A549 (cell line): ENCODE measurements at regions not wholly inside any gene's neighbourhood (a gene's known extent, or its start where the extent isn't known, plus 50 kb on each side); places are given as distances from the start of the nearest gene placed in this dataset.
"Not testable (repeated sequence)": the region's sequence is repeated elsewhere in the genome, so short reads cannot be mapped to it uniquely, and the experiment has no call there.

Experiments
- ATAC-seq, 2 experiments: fragments of 200-7000 bp in 1 of 2; fragments of >200 bp in 1 of 2; cut with Nextera tagmentation in 1 of 2; cut with Tn5 transposase in 1 of 2; 3 replicates each; pipeline versions ENCODE4 v1.8.0 to v1.9.1; 2018 to 2020; ENCODE audit warnings: mild to moderate bottlenecking in 1 of 2, moderate library complexity in 1 of 2
- CTCF ChIA-PET: fragments of 300-600 bp; sonication (Branson Sonifier 250); formaldehyde crosslinking; extraction: SDS; loops from one replicate; lab custom pipeline; 2021; ENCODE audit warnings: antibody characterized with exemption, inconsistent platforms; lab: Yijun Ruan, JAX
- POLR2A ChIA-PET: fragments of 350-600 bp; formaldehyde crosslinking; extraction: SDS; loops from one replicate; lab custom pipeline; 2021; ENCODE audit warnings: antibody characterized with exemption, inconsistent platforms; lab: Yijun Ruan, JAX
- DNase-seq, 2 experiments: peaks; one replicate each; pipeline versions ENCODE4 v3.0.0 to v3.0.0-alpha.2; 2011 to 2016; ENCODE audit warnings: low read depth in 1 of 2, low spot score in 1 of 2
- FAIRE-seq: peaks from 2 replicates; lab custom pipeline; 2011; peaks lifted over from hg19 to GRCh38; lab: Jason Lieb, UNC
- H3K27ac ChIP-seq, 2 experiments: fragments of >200 bp; sonication (Bioruptor Twin); formaldehyde crosslinking; 3 replicates each; pipeline ENCODE4 v1.5.1; 2016 to 2017
- H3K4me1 ChIP-seq: fragments of >200 bp; sonication (Bioruptor Twin); formaldehyde crosslinking; 3 replicates; pipeline ENCODE4 v1.6.1; 2016
- H3K4me2 ChIP-seq: fragments of >200 bp; sonication (Bioruptor Twin); formaldehyde crosslinking; 3 replicates; pipeline ENCODE4 v1.6.1; 2016
- H3K4me3 ChIP-seq: fragments of >200 bp; sonication (Bioruptor Twin); formaldehyde crosslinking; 3 replicates; pipeline ENCODE4 v1.5.1; 2016
- H3K9me3 ChIP-seq: fragments of >200 bp; sonication (Bioruptor Twin); formaldehyde crosslinking; 3 replicates; pipeline ENCODE4 v1.6.1; 2016
- CBX8 ChIP-seq: fragments of 200-600 bp; sonication (generic); IDR thresholded peaks from 2 replicates; pipeline ENCODE4 v1.6.1; 2016
- EHMT2 ChIP-seq: fragments of 200-600 bp; sonication (generic); IDR thresholded peaks from 2 replicates; pipeline ENCODE4 v1.6.1; 2016; ENCODE audit warnings: antibody characterized with exemption, low read depth, mild to moderate bottlenecking, moderate library complexity
- ELK1 ChIP-seq: fragments of 150-350 bp; IDR thresholded peaks from 2 replicates; pipeline ENCODE4 v1.6.1; 2014; ENCODE audit warnings: low read depth, mild to moderate bottlenecking, low read length
- ESRRA ChIP-seq: fragments of 150-350 bp; IDR thresholded peaks from 2 replicates; pipeline ENCODE4 v1.6.1; 2014; ENCODE audit warnings: mild to moderate bottlenecking, low read length, borderline replicate concordance
- FOSB ChIP-seq: fragments of 250-450 bp; sonication (Bioruptor Pico); IDR thresholded peaks from 2 replicates; pipeline ENCODE4 v1.5.0; 2020; ENCODE audit warnings: mild to moderate bottlenecking, moderate library complexity
- HEYL ChIP-seq: fragments of 250-450 bp; sonication (Bioruptor Pico); IDR thresholded peaks from 2 replicates; pipeline ENCODE4 v1.8.0; 2021; ENCODE audit warnings: mild to moderate bottlenecking, moderate library complexity
- KDM5A ChIP-seq: fragments of 200-600 bp; sonication (generic); IDR thresholded peaks from 2 replicates; pipeline ENCODE4 v1.6.1; 2016; ENCODE audit warnings: antibody characterized with exemption, mild to moderate bottlenecking
- PBX3 ChIP-seq: IDR thresholded peaks from 2 replicates; pipeline ENCODE4 v1.6.1; 2012
- POLR2A ChIP-seq: IDR thresholded peaks from 2 replicates; pipeline ENCODE4 v1.6.1; 2012; ENCODE audit warnings: mild to moderate bottlenecking, low read length
- RAD21 ChIP-seq, 2 experiments: fragments of >200 bp in 1 of 2; sonication (Bioruptor Twin) in 1 of 2; formaldehyde crosslinking in 1 of 2; IDR thresholded peaks in 1 of 2; conservative IDR thresholded peaks in 1 of 2; 2 replicates in 1 of 2; 3 replicates in 1 of 2; pipeline ENCODE4 v1.6.1; 2012 to 2018; ENCODE audit warnings: inconsistent platforms in 1 of 2
- RFX5 ChIP-seq: fragments of 450-650 bp; IDR thresholded peaks from 2 replicates; pipeline ENCODE4 v1.7.1; 2014; ENCODE audit warnings: antibody characterized with exemption, mild to moderate bottlenecking, moderate library complexity
- SMC3 ChIP-seq: fragments of >200 bp; sonication (Bioruptor Twin); formaldehyde crosslinking; IDR thresholded peaks from 3 replicates; pipeline ENCODE4 v1.6.1; 2018; ENCODE audit warnings: inconsistent platforms
- ZC3H11A ChIP-seq: fragments of 450-650 bp; IDR thresholded peaks from 2 replicates; pipeline ENCODE4 v1.6.1; 2014; ENCODE audit warnings: antibody characterized with exemption, mild to moderate bottlenecking
- ZNF302 ChIP-seq: fragments of 250-450 bp; sonication (Bioruptor Pico); IDR thresholded peaks from 2 replicates; pipeline ENCODE4 v1.9.0; 2021; ENCODE audit warnings: inconsistent platforms, mild to moderate bottlenecking, moderate library complexity
- ZSCAN20 ChIP-seq: fragments of 250-450 bp; sonication (Bioruptor Pico); IDR thresholded peaks from 2 replicates; pipeline ENCODE4 v1.8.0; 2022; ENCODE audit warnings: mild to moderate bottlenecking, moderate library complexity
- WGBS: methylation state at CpG from one replicate; pipeline ENCODE4 v1.1.6; 2017; ENCODE audit errors: missing lambda C conversion rate; 5-methylcytosine and 5-hydroxymethylcytosine counted together
- TF ChIP-seq, protein P1 (sequence below): IDR thresholded peaks from 2 replicates; pipeline ENCODE4 v1.6.1; 2012; ENCODE audit warnings: low read depth, borderline replicate concordance
- TF ChIP-seq, protein P2 (sequence below): IDR thresholded peaks from 2 replicates; pipeline ENCODE4 v1.6.1; 2012

DNA sequence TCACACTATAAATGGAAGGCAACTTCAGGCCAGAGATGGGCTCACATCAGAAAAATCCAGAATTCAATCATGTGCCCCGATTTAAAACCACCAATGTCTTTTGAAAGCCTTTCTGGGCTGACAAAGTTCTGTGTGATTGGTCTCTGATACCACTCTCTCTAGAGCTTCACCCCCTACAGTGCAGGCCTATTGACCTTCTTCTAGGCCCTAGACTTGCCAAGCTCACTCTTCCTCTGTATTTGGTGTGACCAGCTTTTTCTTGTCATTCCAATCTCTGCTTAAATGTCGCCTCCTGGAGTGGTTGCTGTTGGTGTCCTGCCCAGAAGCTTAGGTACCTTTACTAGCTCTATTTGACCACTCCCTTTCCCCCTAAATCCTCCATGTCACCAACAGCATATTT is 78.7 kb downstream of the GCNT4 start:
- Histone ChIP-seq H3K27ac (no peak overlapping the region), H3K4me3 (no peak overlapping the region), H3K4me2 (no peak overlapping the region), H3K9me3 (peaks cover 4% of the 10 kb centered on the region; the same call in 1 of the 3 replicates), H3K4me1 (no peaks in the 10 kb centered on the region)
- ChIA-PET CTCF (no interaction called here), POLR2A (no interaction called here)
- no peak for FAIRE-seq
- 44% methylated on average over 2 of the region's 2 CpGs for WGBS
- no peak for TF ChIP-seq KDM5A
- no peak for TF ChIP-seq ZC3H11A
- no peak for TF ChIP-seq POLR2A
- TF ChIP-seq, protein P1, sequence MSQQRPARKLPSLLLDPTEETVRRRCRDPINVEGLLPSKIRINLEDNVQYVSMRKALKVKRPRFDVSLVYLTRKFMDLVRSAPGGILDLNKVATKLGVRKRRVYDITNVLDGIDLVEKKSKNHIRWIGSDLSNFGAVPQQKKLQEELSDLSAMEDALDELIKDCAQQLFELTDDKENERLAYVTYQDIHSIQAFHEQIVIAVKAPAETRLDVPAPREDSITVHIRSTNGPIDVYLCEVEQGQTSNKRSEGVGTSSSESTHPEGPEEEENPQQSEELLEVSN = no peak
- no peak for TF ChIP-seq FOSB
- TF ChIP-seq PBX3 = no peak
- no peak for TF ChIP-seq RAD21 (conservative IDR thresholded peaks at IDR 0.05 in 1 of 2, IDR thresholded peaks at IDR 0.05 in 1 of 2)
- no peak for TF ChIP-seq EHMT2
- TF ChIP-seq ESRRA = no peak
- no peak for DNase-seq
- no peak for ATAC-seq

DNA sequence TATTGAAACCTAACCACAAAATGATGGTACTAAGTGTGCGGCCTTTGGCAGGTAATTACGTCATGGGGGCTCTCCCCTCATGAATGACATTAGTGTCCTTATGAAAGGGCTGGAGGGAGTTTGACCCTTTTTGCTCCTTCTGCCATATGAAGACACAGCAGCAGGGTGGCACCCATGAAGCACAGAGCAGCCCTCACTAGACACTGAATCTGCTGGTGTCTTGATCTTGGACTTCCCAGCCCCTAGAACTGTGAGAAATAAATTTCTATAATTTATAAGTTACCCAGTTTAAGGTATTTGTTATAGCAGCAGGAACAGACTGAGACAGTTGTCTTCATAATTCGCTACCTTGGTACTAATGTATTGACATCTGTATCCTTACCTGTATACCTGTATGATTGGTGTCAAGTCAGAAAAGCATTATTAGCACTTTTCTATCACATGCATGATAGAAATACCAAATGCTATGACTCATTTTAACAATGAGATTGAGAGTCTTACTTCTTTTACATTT is 80.4 kb downstream of the GCNT4 start:
- CTCF ChIA-PET = no interaction called here
- WGBS = 54% methylated on average over 3 of the region's 3 CpGs
- DNase-seq (no peak), ATAC-seq (no peak), FAIRE-seq (no peak)
- H3K9me3 ChIP-seq = peaks cover 4% of the 10 kb centered on the region; the same call in 1 of the 3 replicates
- H3K27ac ChIP-seq = no peak overlapping the region
- POLR2A ChIA-PET = no interaction called here
- no peaks in the 10 kb centered on the region for H3K4me1 ChIP-seq
- no peak overlapping the region for H3K4me2 ChIP-seq
- TF ChIP-seq FOSB = no peak
- TF ChIP-seq RAD21 (conservative IDR thresholded peaks at IDR 0.05 in 1 of 2, IDR thresholded peaks at IDR 0.05 in 1 of 2) = no peak
- TF ChIP-seq SMC3 = no peak
- TF ChIP-seq CBX8 = no peak
- TF ChIP-seq RFX5 = no peak
- no peak for TF ChIP-seq ZSCAN20 (CRISPR knock-in tag)
- TF ChIP-seq ZNF302 (CRISPR knock-in tag) = no peak
- TF ChIP-seq KDM5A = no peak
- no peak overlapping the region for H3K4me3 ChIP-seq

DNA sequence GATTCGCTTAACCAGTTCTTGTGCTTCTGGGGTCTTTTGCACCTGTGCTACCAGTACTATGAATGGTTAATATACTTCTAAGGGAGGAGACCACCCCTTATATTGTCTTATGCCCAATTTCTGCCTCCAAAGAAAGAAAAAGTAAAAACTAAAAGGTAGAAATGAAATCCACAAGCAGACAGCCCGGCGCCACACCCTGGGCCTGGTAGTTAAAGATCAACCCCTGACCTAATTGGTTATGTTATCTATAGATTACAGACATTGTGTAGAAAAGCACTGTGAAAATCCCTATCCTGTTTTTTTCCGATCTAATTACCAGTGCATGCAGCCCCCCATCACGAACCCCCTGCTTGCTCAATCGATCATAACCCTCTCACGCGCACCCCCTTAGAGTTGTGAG is 81.5 kb downstream of the GCNT4 start:
- ATAC-seq, FAIRE-seq, CTCF ChIA-PET, H3K9me3 ChIP-seq, H3K4me1 ChIP-seq, H3K4me2 ChIP-seq, DNase-seq, H3K4me3 ChIP-seq, H3K27ac ChIP-seq, POLR2A ChIA-PET: not testable (repeated sequence)
- 63% methylated on average over 8 of the region's 8 CpGs for WGBS

DNA sequence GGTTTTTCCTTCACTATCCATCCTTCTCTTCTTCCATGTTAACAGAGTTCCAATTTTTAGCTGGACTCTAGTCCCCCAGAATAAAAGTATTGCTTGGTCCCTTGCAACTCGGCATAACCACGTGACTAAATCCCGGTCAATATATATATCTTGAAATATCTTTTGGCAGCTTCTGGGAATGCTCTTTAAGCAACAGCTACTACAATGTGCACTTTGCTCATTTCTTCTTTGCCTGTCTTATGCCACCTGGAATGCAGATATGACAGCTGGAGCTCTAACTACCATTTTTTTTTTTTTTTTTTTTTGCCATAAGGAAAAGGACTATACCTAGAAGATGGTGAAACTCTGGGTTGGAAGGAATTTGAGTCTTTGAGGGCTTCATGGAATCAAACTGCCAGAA is 82.6 kb downstream of the GCNT4 start:
- Histone ChIP-seq H3K4me1 (no peaks in the 10 kb centered on the region), H3K4me2 (no peak overlapping the region), H3K4me3 (no peak overlapping the region), H3K27ac (no peak overlapping the region), H3K9me3 (no peaks in the 10 kb centered on the region)
- WGBS = 48% methylated on average over 3 of the region's 3 CpGs
- DNase-seq (no peak), ATAC-seq (no peak), FAIRE-seq (no peak)
- CTCF ChIA-PET = interaction anchor here (0.6 to 1.3 kb wide), 5 partner anchors 15 to 923 kb away, joined by 3 to 8 read pairs (median 4); no protein-coding TSS in a partner anchor
- POLR2A ChIA-PET = no interaction called here
- TF ChIP-seq HEYL = no peak
- TF ChIP-seq, protein P2, sequence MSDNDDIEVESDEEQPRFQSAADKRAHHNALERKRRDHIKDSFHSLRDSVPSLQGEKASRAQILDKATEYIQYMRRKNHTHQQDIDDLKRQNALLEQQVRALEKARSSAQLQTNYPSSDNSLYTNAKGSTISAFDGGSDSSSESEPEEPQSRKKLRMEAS = no peak
- TF ChIP-seq ESRRA = no peak
- TF ChIP-seq ELK1 = no peak
